GM23338 (cell line): ENCODE measurements at regions not wholly inside any gene's neighbourhood (a gene's known extent, or its start where the extent isn't known, plus 50 kb on each side); places are given as distances from the start of the nearest gene placed in this dataset.

Experiments used
- ATAC-seq: fragments of 200-7000 bp; cut with Tn5 transposase; 3 replicates; pipeline ENCODE4 v1.9.1; 2020
- DNase-seq: peaks from one replicate; pipeline ENCODE4 v3.0.0-alpha.2; 2015; ENCODE audit warnings: low spot score
- H2AFZ ChIP-seq: fragments of 200-600 bp; sonication (generic); 2 replicates; pipeline ENCODE4 v1.8.0; 2016; ENCODE audit warnings: antibody characterized with exemption, mild to moderate bottlenecking, moderate library complexity
- H3F3A ChIP-seq: fragments of 200-600 bp; sonication (generic); replicated peaks from 2 replicates; pipeline ENCODE4 v1.8.0; 2017; ENCODE audit warnings: antibody characterized with exemption, mixed run types, low read depth
- H3K27ac ChIP-seq: fragments of 200-600 bp; sonication (generic); 2 replicates; pipeline ENCODE4 v1.6.1; 2016; ENCODE audit warnings: low read depth
- H3K27me3 ChIP-seq: fragments of 200-600 bp; sonication (generic); 2 replicates; pipeline ENCODE4 v1.8.0; 2016; ENCODE audit warnings: mild to moderate bottlenecking, mixed run types, moderate library complexity; ENCODE audit not compliant: insufficient read depth
- H3K36me3 ChIP-seq: fragments of 200-600 bp; sonication (generic); 2 replicates; pipeline ENCODE4 v1.8.0; 2016; ENCODE audit warnings: mild to moderate bottlenecking; ENCODE audit not compliant: insufficient read depth
- H3K4me1 ChIP-seq: fragments of 200-600 bp; sonication (generic); 2 replicates; pipeline ENCODE4 v1.8.0; 2016; ENCODE audit warnings: mild to moderate bottlenecking, moderate library complexity; ENCODE audit not compliant: insufficient read depth
- H3K4me2 ChIP-seq: fragments of 200-600 bp; sonication (generic); 2 replicates; pipeline ENCODE4 v1.7.1; 2017; ENCODE audit warnings: mixed run types
- H3K4me3 ChIP-seq: fragments of 200-600 bp; sonication (generic); 2 replicates; pipeline ENCODE4 v1.6.1; 2016; ENCODE audit warnings: mixed run types
- H3K79me2 ChIP-seq: fragments of 200-600 bp; sonication (generic); replicated peaks from 2 replicates; pipeline ENCODE4 v1.8.0; 2017; ENCODE audit warnings: mild to moderate bottlenecking; ENCODE audit not compliant: insufficient read depth
- H3K9me2 ChIP-seq: fragments of 200-600 bp; sonication (generic); 2 replicates; pipeline ENCODE4 v1.8.0; 2017; ENCODE audit not compliant: insufficient read depth
- H4K20me1 ChIP-seq: fragments of 200-600 bp; sonication (generic); replicated peaks from 2 replicates; pipeline ENCODE4 v1.8.0; 2017; ENCODE audit warnings: mild to moderate bottlenecking; ENCODE audit not compliant: insufficient read depth
- H3K27ac Mint-ChIP-seq: 2 replicates; pipeline ENCODE4 v1.8.0; 2020; ENCODE audit warnings: inconsistent platforms, mild to moderate bottlenecking, moderate library complexity, mixed read lengths
- H3K27me3 Mint-ChIP-seq: 3 replicates; pipeline ENCODE4 v1.8.0; 2022; ENCODE audit warnings: low read depth, mild to moderate bottlenecking, moderate library complexity, mixed read lengths, inconsistent platforms; ENCODE audit not compliant: insufficient read depth, poor library complexity
- H3K36me3 Mint-ChIP-seq: 3 replicates; pipeline ENCODE4 v1.8.0; 2021; ENCODE audit warnings: low read depth, mild to moderate bottlenecking, inconsistent platforms, moderate library complexity, mixed read lengths
- H3K4me1 Mint-ChIP-seq: 3 replicates; pipeline ENCODE4 v1.8.0; 2020; ENCODE audit warnings: mild to moderate bottlenecking, inconsistent platforms, mixed read lengths
- H3K4me3 Mint-ChIP-seq: 3 replicates; pipeline ENCODE4 v1.8.0; 2021; ENCODE audit warnings: moderate library complexity, mild to moderate bottlenecking, inconsistent platforms, mixed read lengths
- H3K9me3 Mint-ChIP-seq: 3 replicates; pipeline ENCODE4 v1.8.0; 2020; ENCODE audit warnings: moderate library complexity, mild to moderate bottlenecking, inconsistent platforms, mixed read lengths
- CREB1 ChIP-seq: fragments of 250-450 bp; sonication (Bioruptor Pico); IDR thresholded peaks from 2 replicates; pipeline ENCODE4 v1.5.0; 2020; ENCODE audit warnings: low read depth, mild to moderate bottlenecking, moderate library complexity
- CTCF ChIP-seq, 2 experiments: fragments of 200-600 bp in 1 of 2; sonication (generic) in 1 of 2; conservative IDR thresholded peaks; 2 replicates each; pipeline versions ENCODE4 v1.5.1 to v1.6.1; 2016 to 2017; ENCODE audit warnings: antibody characterized with exemption in 2 of 2, low read depth in 2 of 2, mild to moderate bottlenecking in 2 of 2, moderate library complexity in 1 of 2
- EZH2 ChIP-seq: fragments of 200-600 bp; sonication (generic); IDR thresholded peaks from one replicate; pipeline ENCODE4 v1.8.0; 2017; ENCODE audit warnings: antibody characterized with exemption, mild to moderate bottlenecking, low read depth; ENCODE audit not compliant: unreplicated experiment
- EZH2phosphoT487 ChIP-seq: fragments of 200-600 bp; sonication (generic); IDR thresholded peaks from one replicate; pipeline ENCODE4 v1.8.1; 2018; ENCODE audit warnings: antibody characterized with exemption; ENCODE audit not compliant: unreplicated experiment
- JUNB ChIP-seq: IDR thresholded peaks from one replicate; pipeline ENCODE4 v1.6.1; 2016; ENCODE audit warnings: antibody characterized with exemption; ENCODE audit not compliant: unreplicated experiment
- NANOG ChIP-seq: IDR thresholded peaks from 2 replicates; pipeline ENCODE4 v1.6.1; 2016; ENCODE audit warnings: antibody characterized with exemption, borderline replicate concordance
- POLR2AphosphoS5 ChIP-seq: IDR thresholded peaks from 2 replicates; pipeline ENCODE4 v1.6.1; 2016; ENCODE audit warnings: antibody characterized with exemption, low read depth
- REST ChIP-seq: IDR thresholded peaks from one replicate; pipeline ENCODE4 v1.6.1; 2018; ENCODE audit warnings: antibody characterized with exemption; ENCODE audit not compliant: unreplicated experiment
- STAT1 ChIP-seq: IDR thresholded peaks from one replicate; pipeline ENCODE4 v1.6.1; 2016; ENCODE audit warnings: antibody characterized with exemption; ENCODE audit not compliant: unreplicated experiment
- ZNF114 ChIP-seq: fragments of 250-450 bp; sonication (Bioruptor Pico); IDR thresholded peaks from 2 replicates; pipeline ENCODE4 v1.5.0; 2020; ENCODE audit warnings: mild to moderate bottlenecking, moderate library complexity
- ZNF462 ChIP-seq: fragments of 250-450 bp; sonication (Bioruptor Pico); IDR thresholded peaks from 2 replicates; pipeline ENCODE4 v1.5.0; 2020; ENCODE audit warnings: mild to moderate bottlenecking, moderate library complexity
- TF ChIP-seq, protein P1 (sequence below): IDR thresholded peaks from 2 replicates; pipeline ENCODE4 v1.6.1; 2016; ENCODE audit warnings: antibody characterized with exemption

DNA sequence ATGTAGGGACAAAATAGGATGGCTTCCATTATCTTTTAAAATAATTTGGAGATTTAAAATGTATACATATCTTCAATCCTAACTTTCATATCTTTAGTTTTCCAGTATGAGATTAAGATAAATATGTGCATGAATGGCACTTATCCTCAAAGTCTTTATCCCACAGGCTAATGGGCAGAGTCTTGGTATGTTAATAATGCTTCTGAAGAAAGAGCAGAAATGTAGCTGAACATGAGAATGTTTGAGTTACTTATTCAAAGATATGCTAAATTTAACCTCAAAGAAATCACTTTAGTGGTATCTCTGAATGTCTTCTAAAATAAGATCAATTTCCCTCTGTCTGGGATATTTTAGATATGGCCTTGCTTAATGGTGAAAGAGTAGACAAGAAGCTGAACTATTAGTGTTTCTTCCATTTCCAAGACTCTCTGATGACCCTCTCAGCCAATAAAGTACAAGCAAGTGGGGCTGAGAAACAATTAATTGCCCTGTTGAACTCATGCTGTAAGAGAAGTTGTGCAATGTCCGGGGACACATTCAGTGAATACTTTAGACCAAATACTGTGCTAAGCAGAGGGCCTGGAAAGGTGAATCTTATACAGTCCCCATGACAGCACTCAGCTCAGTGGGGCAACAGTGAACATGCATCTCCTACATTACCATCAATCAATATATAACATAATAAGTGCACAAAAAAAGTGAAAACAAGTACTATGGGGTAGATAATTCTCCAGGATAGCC is 50.0 kb upstream of the ADAMTSL1 start:
- H3K79me2 ChIP-seq: no peaks in the 10 kb centered on the region
- DNase-seq (no peak), ATAC-seq (no peak)
- no peak overlapping the region for H3K4me2 ChIP-seq
- Mint-ChIP-seq H3K36me3 (no peaks in the 10 kb centered on the region), H3K4me3 (no peak overlapping the region), H3K27me3 (no peaks in the 10 kb centered on the region), H3K4me1 (peaks cover 11% of the 10 kb centered on the region), H3K9me3 (no peaks in the 10 kb centered on the region; the same call in 2 of the 3 replicates), H3K27ac (no peak overlapping the region)
- no peaks in the 10 kb centered on the region for H3K36me3 ChIP-seq
- H3K27ac ChIP-seq: no peak overlapping the region
- no peaks in the 10 kb centered on the region for H4K20me1 ChIP-seq
- H3K4me1 ChIP-seq: no peaks in the 10 kb centered on the region
- H3K27me3 ChIP-seq: no peaks in the 10 kb centered on the region
- H2AFZ ChIP-seq: no peak overlapping the region
- TF ChIP-seq JUNB: no peak
- TF ChIP-seq POLR2AphosphoS5: no peak
- TF ChIP-seq EZH2: no peak
- TF ChIP-seq, protein P1, sequence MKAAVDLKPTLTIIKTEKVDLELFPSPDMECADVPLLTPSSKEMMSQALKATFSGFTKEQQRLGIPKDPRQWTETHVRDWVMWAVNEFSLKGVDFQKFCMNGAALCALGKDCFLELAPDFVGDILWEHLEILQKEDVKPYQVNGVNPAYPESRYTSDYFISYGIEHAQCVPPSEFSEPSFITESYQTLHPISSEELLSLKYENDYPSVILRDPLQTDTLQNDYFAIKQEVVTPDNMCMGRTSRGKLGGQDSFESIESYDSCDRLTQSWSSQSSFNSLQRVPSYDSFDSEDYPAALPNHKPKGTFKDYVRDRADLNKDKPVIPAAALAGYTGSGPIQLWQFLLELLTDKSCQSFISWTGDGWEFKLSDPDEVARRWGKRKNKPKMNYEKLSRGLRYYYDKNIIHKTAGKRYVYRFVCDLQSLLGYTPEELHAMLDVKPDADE: no peak
- TF ChIP-seq CREB1: no peak
- TF ChIP-seq EZH2phosphoT487: no peak
- TF ChIP-seq CTCF (conservative IDR thresholded peaks at IDR 0.05; ENCODE audit: low read depth in 2 of 2): no peak
- TF ChIP-seq REST: no peak
- no peak for TF ChIP-seq NANOG
- TF ChIP-seq ZNF114: no peak
- no peak for TF ChIP-seq ZNF462 (CRISPR knock-in tag)
- no peak for TF ChIP-seq STAT1
- H3F3A ChIP-seq: no peaks in the 10 kb centered on the region
- H3K4me3 ChIP-seq: no peak overlapping the region
- H3K9me2 ChIP-seq: no peaks in the 10 kb centered on the region
